HG03066 (cell line): ENCODE measurements at regions not wholly inside any gene's neighbourhood (a gene's known extent, or its start where the extent isn't known, plus 50 kb on each side); places are given as distances from the start of the nearest gene placed in this dataset.
"Not testable (repeated sequence)": the region's sequence is repeated elsewhere in the genome, so short reads cannot be mapped to it uniquely, and the experiment has no call there.

Experiments used
- ATAC-seq: cut with Tn5 transposase; IDR thresholded peaks from one replicate; pipeline ENCODE4 v1.9.1; 2021; ENCODE audit warnings: low read depth; ENCODE audit not compliant: unreplicated experiment

DNA sequence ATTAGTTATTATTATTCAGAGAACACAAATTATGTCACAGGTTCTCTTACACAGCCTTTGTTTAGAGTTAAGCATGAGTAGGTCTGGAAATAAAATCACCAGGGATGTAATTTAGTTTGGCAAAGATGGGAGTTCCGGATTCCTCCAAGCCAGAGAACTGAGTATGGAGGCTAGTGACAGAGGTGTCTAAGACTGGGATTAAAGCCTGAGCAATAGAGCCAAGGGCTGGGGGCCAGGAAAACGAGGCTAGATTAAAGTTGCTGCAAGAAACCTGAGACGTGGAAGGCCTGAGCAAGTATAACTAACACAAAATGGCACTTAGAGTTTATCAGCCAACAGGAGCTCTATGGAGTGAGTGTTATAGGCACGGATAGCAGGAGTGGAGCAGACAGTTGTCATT is 381.6 kb downstream of the SRGAP2C start:
- no peak for ATAC-seq

GRCh38 chr1:121569428-121569827 is 384.7 kb downstream of the SRGAP2C start:
- no peak for ATAC-seq

- not testable (repeated sequence) for ATAC-seq
These were observed 389.2 kb downstream of the SRGAP2C start for GRCh38 chr1:121573881-121574504.

GRCh38 chr1:121574505-121574899 is 389.7 kb downstream of the SRGAP2C start:
- not testable (repeated sequence) for ATAC-seq

DNA sequence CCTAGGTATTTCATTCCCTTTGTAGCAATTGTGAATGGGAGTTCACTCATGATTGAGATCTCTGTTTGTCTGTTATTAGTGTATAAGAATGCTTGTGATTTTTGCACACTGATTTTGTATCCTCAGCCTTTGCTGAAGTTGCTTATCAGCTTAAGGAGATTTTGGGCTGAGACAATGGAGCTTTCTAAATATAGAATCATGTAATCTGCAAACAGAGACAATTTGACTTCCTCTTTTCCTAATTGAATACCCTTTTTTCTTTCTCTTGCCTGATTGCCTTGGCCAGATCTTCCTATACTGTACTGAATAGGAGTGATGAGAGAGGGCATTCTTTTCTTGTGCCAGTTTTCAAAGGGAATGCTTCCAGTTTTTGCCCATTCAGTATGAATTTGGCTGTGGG is 398.1 kb downstream of the SRGAP2C start:
- ATAC-seq: not testable (repeated sequence)

DNA sequence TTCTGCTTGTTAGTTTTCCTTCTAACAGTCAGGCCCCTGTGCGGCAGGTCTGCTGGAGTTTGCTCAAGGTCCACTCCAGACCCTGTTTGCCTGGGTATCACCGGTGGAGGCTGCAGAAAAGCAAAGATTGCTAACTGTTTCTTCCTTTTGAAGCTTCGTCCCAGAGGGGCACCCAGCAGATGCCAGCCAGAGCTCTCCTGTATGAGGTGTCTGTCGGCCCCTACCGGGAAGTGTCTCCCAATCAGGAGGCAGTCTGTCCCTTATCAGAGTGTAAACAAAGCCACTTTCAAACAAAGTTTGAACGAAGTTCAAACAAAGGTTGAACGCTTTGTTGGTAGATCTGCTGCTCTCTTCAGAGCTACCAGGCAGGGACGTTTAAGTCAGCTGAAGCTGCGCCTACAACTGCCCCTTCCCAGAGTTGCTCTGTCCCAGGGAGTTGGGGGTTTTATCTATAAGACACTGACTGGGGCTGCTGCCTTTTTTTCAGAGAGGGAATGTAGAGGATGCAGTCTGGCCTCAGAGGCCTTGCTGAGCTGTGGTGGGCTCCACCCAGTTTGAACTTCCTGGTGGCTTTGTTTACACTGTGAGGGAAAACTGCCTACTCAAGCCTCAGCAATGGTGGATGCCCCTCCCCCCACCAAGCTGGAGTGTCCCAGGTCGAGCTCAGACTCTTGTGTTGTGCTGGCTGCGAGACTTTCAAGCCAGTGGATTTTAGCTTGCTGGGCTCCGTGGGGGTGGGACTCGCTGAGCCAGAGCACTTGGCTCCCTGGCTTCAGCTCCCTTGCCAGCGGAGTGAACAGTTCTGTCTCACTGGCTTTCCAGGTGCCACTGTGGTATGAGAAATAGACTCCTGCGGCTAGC is 401.8 kb downstream of the SRGAP2C start:
- no peak for ATAC-seq

GRCh38 chr1:121587230-121587569 is 402.4 kb downstream of the SRGAP2C start:
- ATAC-seq: no peak

GRCh38 chr1:121587777-121588176 is 403.0 kb downstream of the SRGAP2C start:
- no peak for ATAC-seq

GRCh38 chr1:121594096-121594495 is 409.3 kb downstream of the SRGAP2C start:
- ATAC-seq: no peak

DNA sequence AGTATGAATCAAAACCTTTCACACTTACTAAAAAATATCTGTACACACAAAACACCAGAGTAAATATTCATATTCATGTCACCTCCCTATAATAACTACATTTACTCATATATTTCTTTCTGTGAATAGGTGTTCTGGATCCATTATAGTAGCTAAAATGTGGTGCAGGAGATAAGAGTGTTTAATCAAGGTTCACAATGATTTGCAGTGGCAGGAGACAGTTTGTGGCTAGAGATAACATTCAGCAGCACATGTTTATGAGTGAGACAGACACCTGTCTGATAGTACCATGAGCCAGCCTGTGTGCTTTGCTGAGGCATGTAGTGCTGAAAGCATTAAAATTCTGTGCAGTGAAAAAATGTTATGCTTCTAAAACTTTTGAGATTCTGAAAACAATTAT is 410.3 kb downstream of the SRGAP2C start:
- no peak for ATAC-seq

- not testable (repeated sequence) for ATAC-seq
These were observed 420.2 kb downstream of the SRGAP2C start for GRCh38 chr1:121604843-121605444.

GRCh38 chr1:121607499-121607898 is 422.7 kb downstream of the SRGAP2C start:
- ATAC-seq: not testable (repeated sequence)
